HCT116 (cell line): ENCODE measurements at regions not wholly inside any gene's neighbourhood (a gene's known extent, or its start where the extent isn't known, plus 50 kb on each side); places are given as distances from the start of the nearest gene placed in this dataset.

Source experiments
- ATAC-seq: fragments of 200-7000 bp; cut with Tn5 transposase; 2 replicates; pipeline ENCODE4 v1.9.1; 2020; ENCODE audit warnings: mild to moderate bottlenecking, moderate library complexity
- BruUV-seq: library from RNA; stranded (reverse); fragments of 400-500 nt; replicated peaks from 2 replicates; lab custom pipeline; 2021; lab: Mats Ljungman, UMichigan
- CTCF ChIA-PET: fragments of 300-600 bp; sonication (Branson Sonifier 250); formaldehyde crosslinking; loops from one replicate; lab custom pipeline; 2021; ENCODE audit warnings: antibody characterized with exemption; lab: Charles Lee
- POLR2A ChIA-PET: fragments of 300-600, 350-600 bp; sonication (Branson Sonifier 250); formaldehyde crosslinking; loops from one replicate; lab custom pipeline; 2021; ENCODE audit warnings: antibody characterized with exemption; lab: Charles Lee
- RAD21 ChIA-PET, 2 experiments: fragments of 300-600 bp; sonication (Branson Sonifier 250); formaldehyde crosslinking; loops; one replicate each; lab custom pipeline; 2023; ENCODE audit warnings: low total read pairs in 2 of 2; ENCODE audit not compliant: uncharacterized antibody in 2 of 2, unreplicated experiment in 2 of 2, low non-redundant PET in 1 of 2; lab: Charles Lee
- DNase-seq: peaks from one replicate; pipeline ENCODE4 v3.0.0-alpha.2; 2010; ENCODE audit warnings: low read depth, low spot score
- H2AFZ ChIP-seq: fragments of 200-600 bp; shearing (Covaris generic), sonication (generic); 2 replicates; pipeline ENCODE4 v1.6.1; 2017; ENCODE audit warnings: low read depth, mixed run types, mixed read lengths, antibody characterized with exemption, low read length; ENCODE audit not compliant: poor library complexity, severe bottlenecking
- H3K27ac ChIP-seq: 2 replicates; pipeline ENCODE4 v1.5.1; 2012; ENCODE audit warnings: low read depth, low read length
- H3K27me3 ChIP-seq: fragments of 200-600 bp; sonication (generic); 2 replicates; pipeline ENCODE4 v1.6.1; 2016; ENCODE audit warnings: mixed run types, low read length, mixed read lengths; ENCODE audit not compliant: insufficient read depth
- H3K36me3 ChIP-seq, 2 experiments: fragments of 200-500 bp in 1 of 2; fragments of 200-600 bp in 1 of 2; sonication (Bioruptor generic) in 1 of 2; sonication (generic) in 1 of 2; 2 replicates each; pipeline versions ENCODE4 v1.5.1 to v1.6.1; 2014 to 2016; ENCODE audit warnings: low read length in 2 of 2, inconsistent platforms in 1 of 2, mixed read lengths in 1 of 2, mixed run types in 1 of 2; ENCODE audit not compliant: insufficient read depth in 2 of 2, control insufficient read depth in 1 of 2
- H3K4me1 ChIP-seq, 2 experiments: fragments of 200-600 bp in 1 of 2; sonication (generic) in 1 of 2; 2 replicates each; pipeline versions ENCODE4 v1.5.1 to v1.6.1; 2012 to 2017; ENCODE audit warnings: low read length in 2 of 2, inconsistent platforms in 1 of 2, mild to moderate bottlenecking in 1 of 2, mixed read lengths in 1 of 2, mixed run types in 1 of 2, moderate library complexity in 1 of 2; ENCODE audit not compliant: insufficient read depth in 2 of 2, control insufficient read depth in 1 of 2
- H3K4me2 ChIP-seq: fragments of 200-600 bp; sonication (generic); 2 replicates; pipeline ENCODE4 v1.6.1; 2017; ENCODE audit warnings: mixed run types, low read length, mixed read lengths
- H3K4me3 ChIP-seq, 2 experiments: fragments of 200-600 bp in 1 of 2; sonication (generic) in 1 of 2; replicated peaks in 1 of 2; 2 replicates each; pipeline ENCODE4 v1.5.1; 2011 to 2016; ENCODE audit warnings: low read length in 2 of 2, control low read depth in 1 of 2, low read depth in 1 of 2, mild to moderate bottlenecking in 1 of 2, mixed read lengths in 1 of 2, mixed run types in 1 of 2
- H3K79me2 ChIP-seq: fragments of 200-600 bp; sonication (generic); 2 replicates; pipeline ENCODE4 v1.6.1; 2017; ENCODE audit warnings: mild to moderate bottlenecking, mixed run types, low read length, moderate library complexity, mixed read lengths; ENCODE audit not compliant: insufficient read depth
- H3K9ac ChIP-seq: fragments of 200-600 bp; sonication (generic); 2 replicates; pipeline ENCODE4 v1.6.1; 2016; ENCODE audit warnings: low read length, mixed read lengths
- H3K9me2 ChIP-seq: fragments of 200-600 bp; sonication (generic), shearing (Covaris generic); 2 replicates; pipeline ENCODE4 v1.6.1; 2017; ENCODE audit warnings: mixed run types, mild to moderate bottlenecking, moderate library complexity; ENCODE audit not compliant: insufficient read depth
- H3K9me3 ChIP-seq, 2 experiments: fragments of 200-500 bp in 1 of 2; fragments of 200-600 bp in 1 of 2; sonication (Bioruptor generic) in 1 of 2; sonication (generic) in 1 of 2; 2 replicates each; pipeline ENCODE4 v1.6.1; 2014 to 2017; ENCODE audit warnings: low read length in 2 of 2, mixed read lengths in 2 of 2, inconsistent platforms in 1 of 2, low read depth in 1 of 2, mild to moderate bottlenecking in 1 of 2, mixed run types in 1 of 2, moderate library complexity in 1 of 2; ENCODE audit not compliant: control insufficient read depth in 1 of 2, insufficient read depth in 1 of 2
- H4K20me1 ChIP-seq: fragments of 200-600 bp; sonication (generic), shearing (Covaris generic); 2 replicates; pipeline ENCODE4 v1.6.1; 2017; ENCODE audit warnings: mixed run types, mild to moderate bottlenecking, moderate library complexity; ENCODE audit not compliant: insufficient read depth
- CEBPB ChIP-seq: IDR thresholded peaks from 2 replicates; pipeline ENCODE4 v1.6.1; 2012; ENCODE audit warnings: low read depth
- CTCF ChIP-seq, 3 experiments: fragments of 200-600 bp in 1 of 3; sonication (generic) in 1 of 3; IDR thresholded peaks in 2 of 3; conservative IDR thresholded peaks in 1 of 3; 2 replicates each; pipeline ENCODE4 v1.5.1; 2012 to 2017; ENCODE audit warnings: low read depth in 2 of 3, low read length in 2 of 3, antibody characterized with exemption in 1 of 3, borderline replicate concordance in 1 of 3, control low read depth in 1 of 3, mild to moderate bottlenecking in 1 of 3, mixed read lengths in 1 of 3, mixed run types in 1 of 3, moderate library complexity in 1 of 3; ENCODE audit not compliant: insufficient read depth in 1 of 3
- EGR1 ChIP-seq: IDR thresholded peaks from 2 replicates; pipeline ENCODE4 v1.6.1; 2012; ENCODE audit warnings: low read depth
- EZH2 ChIP-seq: fragments of 200-600 bp; sonication (generic); IDR thresholded peaks from 2 replicates; pipeline ENCODE4 v1.6.1; 2017; ENCODE audit warnings: antibody characterized with exemption, mixed run types
- EZH2phosphoT487 ChIP-seq: fragments of 200-600 bp; IDR thresholded peaks from 2 replicates; pipeline ENCODE4 v1.6.1; 2018; ENCODE audit warnings: antibody characterized with exemption, borderline replicate concordance
- JUND ChIP-seq: IDR thresholded peaks from 2 replicates; pipeline ENCODE4 v1.6.1; 2012
- SIN3A ChIP-seq: IDR thresholded peaks from 2 replicates; pipeline ENCODE4 v1.6.1; 2012; ENCODE audit warnings: low read depth
- TCF7L2 ChIP-seq: IDR thresholded peaks from 2 replicates; pipeline ENCODE4 v1.7.0; 2011; ENCODE audit warnings: borderline replicate concordance, inconsistent platforms; ENCODE audit not compliant: insufficient read depth, insufficient read length; ENCODE audit errors: extremely low read depth
- ZBTB33 ChIP-seq: IDR thresholded peaks from 2 replicates; pipeline ENCODE4 v1.6.1; 2011; ENCODE audit warnings: mild to moderate bottlenecking, low read length, moderate library complexity; ENCODE audit not compliant: insufficient replicate concordance; ENCODE audit errors: extremely low read depth
- intact Hi-C: fragments of 100-400 bp; cut with micrococcal nuclease; formaldehyde crosslinking; loops from 2 replicates; pipeline ENCODE4 v1.10.0; 2022

GRCh38 chr4:65918212-65918611 is 247.9 kb upstream of the EPHA5 start:
- Histone ChIP-seq H3K36me3 (no peaks in the 10 kb centered on the region), H3K4me1 (no peaks in the 10 kb centered on the region), H3K9me2 (no peaks in the 10 kb centered on the region), H3K79me2 (no peaks in the 10 kb centered on the region), H4K20me1 (no peaks in the 10 kb centered on the region), H3K27me3 (no peaks in the 10 kb centered on the region), H2AFZ (no peak overlapping the region), H3K4me2 (no peak overlapping the region), H3K9me3 (peaks cover 4 to 23% of the 10 kb centered on the region in 2 experiments; a peak in 2 of 4 replicates), H3K9ac (no peak overlapping the region), H3K4me3 (no peak overlapping the region), H3K27ac (no peak overlapping the region)
- TF ChIP-seq JUND (no peak), CTCF (IDR thresholded peaks at IDR 0.05 in 2 of 3, conservative IDR thresholded peaks at IDR 0.05 in 1 of 3; ENCODE audit: borderline replicate concordance in 1 of 3, insufficient read depth in 1 of 3, low read depth in 2 of 3, low read length in 2 of 3) (no peak), EZH2phosphoT487 (no peak), CEBPB (no peak), EGR1 (no peak), TCF7L2 (no peak), SIN3A (no peak), EZH2 (no peak), ZBTB33 (no peak)
- no peak for ATAC-seq
- ChIA-PET CTCF (no interaction called here), RAD21 (no interaction called here), POLR2A (no interaction called here)
- no peak for DNase-seq
- BruUV-seq = no TSS peak
- intact Hi-C loops = no loop called here
